H1 (cell line): ENCODE measurements at regions not wholly inside any gene's neighbourhood (a gene's known extent, or its start where the extent isn't known, plus 50 kb on each side); places are given as distances from the start of the nearest gene placed in this dataset.
"Not testable (repeated sequence)": the region's sequence is repeated elsewhere in the genome, so short reads cannot be mapped to it uniquely, and the experiment has no call there.

ENCODE experiments used
- CTCF ChIA-PET: fragments of 300-600 bp; sonication (Branson Sonifier 250); formaldehyde crosslinking; loops from one replicate; lab custom pipeline; 2021; ENCODE audit not compliant: partially characterized antibody; lab: Charles Lee
- POLR2A ChIA-PET: fragments of 300-600 bp; sonication (Branson Sonifier 250); formaldehyde crosslinking; loops from one replicate; lab custom pipeline; 2021; ENCODE audit warnings: inconsistent platforms; ENCODE audit not compliant: partially characterized antibody; lab: Charles Lee
- DNase-seq, 2 experiments: peaks; one replicate each; pipeline versions ENCODE4 v3.0.0 to v3.0.0-alpha.2; 2010 to 2022; ENCODE audit warnings: low spot score in 2 of 2, low read depth in 1 of 2, mixed read lengths in 1 of 2
- FAIRE-seq: peaks from 2 replicates; lab custom pipeline; 2011; peaks lifted over from hg19 to GRCh38; lab: Jason Lieb, UNC
- H2AFZ ChIP-seq: 2 replicates; pipeline ENCODE4 v1.8.1; 2012; ENCODE audit warnings: low read length, inconsistent platforms
- H2AK5ac ChIP-seq: 2 replicates; pipeline ENCODE4 v1.6.1; 2013; ENCODE audit warnings: low read depth, low read length
- H2BK120ac ChIP-seq: replicated peaks from 2 replicates; pipeline ENCODE3; 2013; ENCODE audit warnings: low read depth, low read length, inconsistent platforms
- H2BK12ac ChIP-seq: 2 replicates; pipeline ENCODE4 v1.6.1; 2013; ENCODE audit warnings: low read depth, low read length
- H2BK15ac ChIP-seq: 2 replicates; pipeline ENCODE4 v1.6.1; 2013; ENCODE audit warnings: low read length
- H2BK20ac ChIP-seq: 2 replicates; pipeline ENCODE4 v1.6.1; 2013; ENCODE audit warnings: low read length
- H2BK5ac ChIP-seq: 2 replicates; pipeline ENCODE4 v1.6.1; 2013; ENCODE audit warnings: low read depth, low read length
- H3K14ac ChIP-seq: 2 replicates; pipeline ENCODE4 v1.6.1; 2013; ENCODE audit warnings: inconsistent platforms; ENCODE audit not compliant: insufficient read length
- H3K18ac ChIP-seq: 2 replicates; pipeline ENCODE4 v1.6.1; 2013; ENCODE audit warnings: low read length; ENCODE audit errors: extremely low read depth
- H3K23ac ChIP-seq: 2 replicates; pipeline ENCODE4 v1.6.1; 2013; ENCODE audit warnings: inconsistent platforms; ENCODE audit not compliant: insufficient read length
- H3K23me2 ChIP-seq: 2 replicates; pipeline ENCODE4 v1.6.1; 2013; ENCODE audit warnings: low read depth, low read length
- H3K27ac ChIP-seq: 2 replicates; pipeline ENCODE4 v1.6.1; 2011; ENCODE audit warnings: low read depth, low read length, inconsistent platforms
- H3K27me3 ChIP-seq, 4 experiments: replicated peaks in 1 of 4; 1 replicate in 1 of 4; 2 replicates in 3 of 4; pipeline versions ENCODE4 v1.6.1 to v1.8.1; 2011 to 2013; ENCODE audit warnings: low read length in 3 of 4, mild to moderate bottlenecking in 3 of 4, inconsistent platforms in 2 of 4, mixed read lengths in 2 of 4, moderate library complexity in 1 of 4; ENCODE audit not compliant: control insufficient read depth in 3 of 4, insufficient read depth in 3 of 4; ENCODE audit errors: extremely low read depth in 1 of 4
- H3K36me3 ChIP-seq, 4 experiments: 2 replicates each; pipeline versions ENCODE4 v1.6.1 to v1.8.1; 2011 to 2013; ENCODE audit warnings: mild to moderate bottlenecking in 4 of 4, low read length in 3 of 4, moderate library complexity in 2 of 4, control low read depth in 1 of 4, inconsistent platforms in 1 of 4; ENCODE audit not compliant: insufficient read depth in 4 of 4, control insufficient read depth in 2 of 4
- H3K4ac ChIP-seq: replicated peaks from 2 replicates; pipeline ENCODE3; 2013; ENCODE audit warnings: low read length, low read depth, mixed read lengths, inconsistent platforms; ENCODE audit not compliant: insufficient read length
- H3K4me1 ChIP-seq, 4 experiments: replicated peaks in 1 of 4; 1 replicate in 1 of 4; 2 replicates in 3 of 4; pipeline versions ENCODE4 v1.6.1 to v1.8.1; 2011 to 2013; ENCODE audit warnings: low read length in 3 of 4, inconsistent platforms in 2 of 4, mixed read lengths in 1 of 4; ENCODE audit not compliant: insufficient read depth in 4 of 4, control insufficient read depth in 3 of 4
- H3K4me2 ChIP-seq, 2 experiments: 2 replicates each; pipeline versions ENCODE4 v1.6.1 to v1.8.1; 2011 to 2013; ENCODE audit warnings: low read depth in 2 of 2, low read length in 2 of 2, control low read depth in 1 of 2, inconsistent platforms in 1 of 2, mild to moderate bottlenecking in 1 of 2; ENCODE audit not compliant: insufficient read depth in 1 of 2
- H3K4me3 ChIP-seq, 4 experiments: fragments of 200-600, 300-600 bp in 1 of 4; sonication (generic), shearing (Covaris generic), sonication (Bioruptor Twin) in 1 of 4; 2 replicates each; pipeline versions ENCODE4 v1.5.1 to v1.8.1; 2011 to 2016; ENCODE audit warnings: low read length in 4 of 4, low read depth in 3 of 4, control low read depth in 2 of 4, inconsistent platforms in 2 of 4, mild to moderate bottlenecking in 2 of 4, mixed read lengths in 1 of 4, moderate library complexity in 1 of 4; ENCODE audit not compliant: insufficient read depth in 2 of 4; ENCODE audit errors: extremely low read depth in 1 of 4
- H3K56ac ChIP-seq: replicated peaks from 2 replicates; pipeline ENCODE3; 2013; ENCODE audit warnings: low read depth, mild to moderate bottlenecking, mixed read lengths, low read length, inconsistent platforms; ENCODE audit not compliant: insufficient read length
- H3K79me1 ChIP-seq: 2 replicates; pipeline ENCODE4 v1.6.1; 2013; ENCODE audit warnings: low read depth, low read length, control low read depth
- H3K79me2 ChIP-seq, 2 experiments: 2 replicates each; pipeline versions ENCODE4 v1.6.1 to v1.8.1; 2012 to 2013; ENCODE audit warnings: low read length in 2 of 2, mild to moderate bottlenecking in 2 of 2, inconsistent platforms in 1 of 2; ENCODE audit not compliant: insufficient read depth in 2 of 2, control insufficient read depth in 1 of 2
- H3K9ac ChIP-seq, 4 experiments: replicated peaks in 1 of 4; 1 replicate in 1 of 4; 2 replicates in 3 of 4; pipeline versions ENCODE4 v1.6.1 to v1.8.1; 2011 to 2013; ENCODE audit warnings: low read depth in 3 of 4, low read length in 3 of 4, control low read depth in 2 of 4, mild to moderate bottlenecking in 2 of 4, moderate library complexity in 2 of 4, inconsistent platforms in 1 of 4; ENCODE audit errors: extremely low read depth in 1 of 4
- H3K9me3 ChIP-seq, 2 experiments: 2 replicates each; pipeline versions ENCODE4 v1.6.1 to v1.8.1; 2012 to 2013; ENCODE audit warnings: mild to moderate bottlenecking in 2 of 2, moderate library complexity in 2 of 2, control low read depth in 1 of 2, inconsistent platforms in 1 of 2, low read depth in 1 of 2, low read length in 1 of 2, mixed read lengths in 1 of 2; ENCODE audit not compliant: insufficient read depth in 2 of 2
- H4K20me1 ChIP-seq, 2 experiments: replicated peaks in 1 of 2; 2 replicates each; pipeline versions ENCODE3 to v1.8.1; 2011 to 2013; ENCODE audit warnings: inconsistent platforms in 2 of 2, low read length in 2 of 2, mild to moderate bottlenecking in 1 of 2; ENCODE audit not compliant: insufficient read depth in 2 of 2, control insufficient read depth in 1 of 2
- H4K5ac ChIP-seq: 2 replicates; pipeline ENCODE4 v1.6.1; 2013; ENCODE audit warnings: low read length, low read depth, mixed read lengths, inconsistent platforms; ENCODE audit not compliant: insufficient read length
- H4K8ac ChIP-seq: 2 replicates; pipeline ENCODE4 v1.8.0; 2013; ENCODE audit warnings: mild to moderate bottlenecking, moderate library complexity, low read length, inconsistent platforms; ENCODE audit not compliant: insufficient read depth; ENCODE audit errors: extremely low read depth
- H4K91ac ChIP-seq: replicated peaks from 2 replicates; pipeline ENCODE3; 2013; ENCODE audit warnings: low read length, mixed read lengths, inconsistent platforms; ENCODE audit not compliant: insufficient read length
- WGBS, 2 experiments: shearing (Covaris generic) in 1 of 2; methylation state at CpG; one replicate each; pipeline versions ENCODE4 v1.1.6 to v1.1.7; 2013 to 2015; ENCODE audit warnings: low lambda C conversion rate in 2 of 2, mixed read lengths in 2 of 2, inconsistent platforms in 1 of 2, low coverage in 1 of 2, missing lambda C conversion rate in 1 of 2; ENCODE audit not compliant: insufficient replicate concordance in 2 of 2, insufficient coverage in 1 of 2, insufficient read length in 1 of 2; ENCODE audit errors: extremely low coverage in 1 of 2, missing lambda C conversion rate in 1 of 2; 5-methylcytosine and 5-hydroxymethylcytosine counted together

DNA sequence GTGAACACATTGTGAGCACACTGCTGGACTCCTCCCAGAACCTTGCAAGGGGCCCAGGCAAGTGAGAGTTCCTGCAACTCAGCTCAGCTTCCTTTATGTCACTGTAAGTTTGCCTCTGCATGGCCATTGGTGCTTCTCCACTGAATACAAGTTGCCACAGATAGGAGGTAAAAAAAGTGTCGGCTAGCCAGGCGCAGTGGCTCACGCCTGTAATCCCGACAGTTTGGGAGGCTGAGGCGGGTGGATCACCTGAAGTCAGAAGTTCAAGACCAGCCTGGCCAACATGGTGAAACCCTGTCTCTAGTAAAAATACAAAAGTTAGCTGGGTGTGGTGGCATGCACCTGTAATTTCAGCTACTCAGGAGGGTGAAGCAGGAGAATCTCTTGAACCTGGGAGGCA lies 435.8 kb downstream of the CNTN3 start:
- DNase-seq, H3K14ac ChIP-seq, H3K4me2 ChIP-seq, H4K20me1 ChIP-seq, H3K79me1 ChIP-seq, H3K23me2 ChIP-seq, H2BK120ac ChIP-seq, H3K79me2 ChIP-seq, H2AFZ ChIP-seq, POLR2A ChIA-PET, H2BK12ac ChIP-seq, H3K18ac ChIP-seq, H3K4me3 ChIP-seq, H3K56ac ChIP-seq, CTCF ChIA-PET, H4K5ac ChIP-seq, H3K9me3 ChIP-seq, H2BK5ac ChIP-seq, H2BK20ac ChIP-seq, H3K23ac ChIP-seq, H3K9ac ChIP-seq, H4K8ac ChIP-seq, H3K4me1 ChIP-seq, H2BK15ac ChIP-seq, H3K36me3 ChIP-seq, H3K4ac ChIP-seq, H3K27ac ChIP-seq, H2AK5ac ChIP-seq, H4K91ac ChIP-seq, H3K27me3 ChIP-seq, FAIRE-seq: not testable (repeated sequence)
- 98% methylated on average over 5 of the region's 5 CpGs; no CpG with 5 or more reads in 1 of the 2 experiments for WGBS, 2 experiments
